DND-41 (cell line): ENCODE measurements at regions not wholly inside any gene's neighbourhood (a gene's known extent, or its start where the extent isn't known, plus 50 kb on each side); places are given as distances from the start of the nearest gene placed in this dataset.

Experiments used
- ATAC-seq: fragments of 200-7000 bp; cut with Tn5 transposase; 3 replicates; pipeline ENCODE4 v1.9.1; 2021; ENCODE audit warnings: low read depth; ENCODE audit not compliant: insufficient read depth
- DNase-seq: peaks from one replicate; pipeline ENCODE4 v3.0.0-alpha.2; 2020
- H2AFZ ChIP-seq: 2 replicates; pipeline ENCODE4 v1.6.0; 2012; ENCODE audit warnings: low read depth, low read length
- H3K27ac ChIP-seq: 2 replicates; pipeline ENCODE4 v1.5.1; 2012; ENCODE audit warnings: low read length, inconsistent platforms
- H3K27me3 ChIP-seq: fragments of 200-600 bp; sonication (generic); 2 replicates; pipeline ENCODE4 v1.6.0; 2012; ENCODE audit warnings: low read length, mild to moderate bottlenecking, inconsistent platforms; ENCODE audit not compliant: insufficient read depth, poor library complexity
- H3K36me3 ChIP-seq: 2 replicates; pipeline ENCODE4 v1.5.1; 2012; ENCODE audit warnings: low read length, inconsistent platforms; ENCODE audit not compliant: insufficient read depth
- H3K4me1 ChIP-seq: 2 replicates; pipeline ENCODE4 v1.5.1; 2012; ENCODE audit warnings: mild to moderate bottlenecking, low read length; ENCODE audit not compliant: insufficient read depth
- H3K4me2 ChIP-seq: 2 replicates; pipeline ENCODE4 v1.6.0; 2012; ENCODE audit warnings: mild to moderate bottlenecking, moderate library complexity, low read length, inconsistent platforms; ENCODE audit not compliant: insufficient read depth
- H3K4me3 ChIP-seq, 2 experiments: fragments of 200-600 bp in 1 of 2; shearing (Covaris generic) in 1 of 2; 2 replicates each; pipeline ENCODE4 v1.5.1; 2012 to 2016; ENCODE audit warnings: inconsistent platforms in 2 of 2, low read length in 2 of 2, mild to moderate bottlenecking in 2 of 2, low read depth in 1 of 2, moderate library complexity in 1 of 2
- H3K79me2 ChIP-seq: 2 replicates; pipeline ENCODE4 v1.6.0; 2012; ENCODE audit warnings: low read length, inconsistent platforms; ENCODE audit not compliant: insufficient read depth
- H3K9ac ChIP-seq: 2 replicates; pipeline ENCODE4 v1.6.0; 2012; ENCODE audit warnings: low read depth, mild to moderate bottlenecking, inconsistent platforms, low read length, moderate library complexity
- H3K9me3 ChIP-seq: 2 replicates; pipeline ENCODE4 v1.5.1; 2012; ENCODE audit warnings: low read length, moderate library complexity, mild to moderate bottlenecking, inconsistent platforms; ENCODE audit not compliant: insufficient read depth, severe bottlenecking
- H4K20me1 ChIP-seq: 2 replicates; pipeline ENCODE4 v1.6.0; 2012; ENCODE audit warnings: low read length; ENCODE audit not compliant: insufficient read depth
- EZH2 ChIP-seq: IDR thresholded peaks from 3 replicates; pipeline ENCODE4 v1.6.1; 2012; ENCODE audit warnings: borderline replicate concordance, low read depth, mild to moderate bottlenecking, moderate library complexity, low read length, inconsistent platforms; ENCODE audit not compliant: severe bottlenecking
- TF ChIP-seq, protein P1 (sequence below): IDR thresholded peaks from 2 replicates; pipeline ENCODE4 v1.5.1; 2012; ENCODE audit warnings: borderline replicate concordance, low read length, moderate library complexity, mild to moderate bottlenecking; ENCODE audit not compliant: poor library complexity, severe bottlenecking; ENCODE audit errors: extremely low read depth

DNA sequence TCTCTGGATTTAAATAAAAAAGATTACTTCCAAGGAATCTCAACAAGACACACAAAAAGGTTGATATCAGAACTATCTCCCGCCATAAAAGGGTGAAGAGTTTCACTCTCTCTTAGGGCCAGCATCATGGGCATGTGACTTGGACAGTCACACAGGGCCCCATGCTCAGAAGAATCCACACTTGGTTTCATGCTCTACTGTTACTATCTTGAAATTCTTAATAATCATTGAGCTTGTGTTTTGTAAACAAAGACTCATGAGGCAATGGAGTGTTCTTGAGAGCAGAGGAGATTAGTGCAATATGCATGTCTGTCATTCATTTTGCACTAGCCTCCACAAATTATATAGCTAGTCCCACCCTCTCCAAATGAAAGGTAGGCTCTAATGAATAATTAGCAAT is 58.4 kb downstream of the HMHB1 start:
- H3K9ac ChIP-seq, result no peak overlapping the region
- H3K36me3 ChIP-seq, result no peaks in the 10 kb centered on the region
- no peaks in the 10 kb centered on the region for H3K9me3 ChIP-seq
- H2AFZ ChIP-seq, result no peak overlapping the region
- TF ChIP-seq, protein P1, sequence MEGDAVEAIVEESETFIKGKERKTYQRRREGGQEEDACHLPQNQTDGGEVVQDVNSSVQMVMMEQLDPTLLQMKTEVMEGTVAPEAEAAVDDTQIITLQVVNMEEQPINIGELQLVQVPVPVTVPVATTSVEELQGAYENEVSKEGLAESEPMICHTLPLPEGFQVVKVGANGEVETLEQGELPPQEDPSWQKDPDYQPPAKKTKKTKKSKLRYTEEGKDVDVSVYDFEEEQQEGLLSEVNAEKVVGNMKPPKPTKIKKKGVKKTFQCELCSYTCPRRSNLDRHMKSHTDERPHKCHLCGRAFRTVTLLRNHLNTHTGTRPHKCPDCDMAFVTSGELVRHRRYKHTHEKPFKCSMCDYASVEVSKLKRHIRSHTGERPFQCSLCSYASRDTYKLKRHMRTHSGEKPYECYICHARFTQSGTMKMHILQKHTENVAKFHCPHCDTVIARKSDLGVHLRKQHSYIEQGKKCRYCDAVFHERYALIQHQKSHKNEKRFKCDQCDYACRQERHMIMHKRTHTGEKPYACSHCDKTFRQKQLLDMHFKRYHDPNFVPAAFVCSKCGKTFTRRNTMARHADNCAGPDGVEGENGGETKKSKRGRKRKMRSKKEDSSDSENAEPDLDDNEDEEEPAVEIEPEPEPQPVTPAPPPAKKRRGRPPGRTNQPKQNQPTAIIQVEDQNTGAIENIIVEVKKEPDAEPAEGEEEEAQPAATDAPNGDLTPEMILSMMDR, result no peak
- TF ChIP-seq EZH2, result no peak
- no peaks in the 10 kb centered on the region for H3K27me3 ChIP-seq
- no peak for ATAC-seq
- H4K20me1 ChIP-seq, result no peaks in the 10 kb centered on the region
- DNase-seq, result no peak
- H3K27ac ChIP-seq, result no peak overlapping the region
- H3K4me1 ChIP-seq, result no peaks in the 10 kb centered on the region
- H3K4me3 ChIP-seq, result no peak overlapping the region
- no peaks in the 10 kb centered on the region for H3K79me2 ChIP-seq
- no peak overlapping the region for H3K4me2 ChIP-seq

DNA sequence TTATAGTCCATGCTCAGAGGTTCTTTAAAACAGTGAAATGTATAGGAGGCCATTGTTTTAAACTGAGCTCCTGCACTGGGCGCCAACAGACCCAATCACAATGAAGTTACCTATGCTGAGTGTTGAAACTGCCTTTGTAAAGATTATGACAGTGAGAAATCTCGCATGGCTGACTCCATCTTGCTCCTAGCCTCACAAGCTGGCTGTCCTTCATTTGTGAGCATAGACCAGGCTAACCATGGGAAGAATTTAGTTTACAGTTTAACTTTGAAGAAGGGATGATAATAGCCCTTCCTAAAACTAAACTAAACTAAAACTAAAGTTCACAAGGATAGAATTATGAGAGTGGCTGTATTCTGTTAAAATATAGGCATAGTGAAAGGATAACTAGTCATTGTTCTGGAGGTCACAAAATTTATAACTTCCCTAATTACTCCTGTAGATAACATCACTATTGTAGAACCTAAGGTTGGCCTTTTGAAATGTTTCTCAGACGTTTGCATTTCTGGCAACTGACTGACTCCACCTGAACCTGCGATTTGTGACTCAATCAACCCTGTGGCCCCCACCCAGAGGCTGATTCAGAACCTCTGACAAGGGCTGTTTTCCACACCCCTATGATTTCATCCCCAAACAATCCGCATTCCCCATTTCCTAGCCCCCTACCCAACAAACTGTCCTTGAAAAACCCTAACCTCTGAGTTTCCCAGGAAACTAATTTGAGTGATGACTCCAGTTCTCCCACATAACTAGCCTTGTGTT is 59.1 kb downstream of the HMHB1 start:
- no peak overlapping the region for H3K4me2 ChIP-seq
- no peaks in the 10 kb centered on the region for H3K36me3 ChIP-seq
- no peak overlapping the region for H3K9ac ChIP-seq
- no peak for TF ChIP-seq EZH2
- TF ChIP-seq, protein P1, result no peak
- H3K4me3 ChIP-seq, result no peak overlapping the region
- ATAC-seq (no peak), DNase-seq (no peak)
- no peaks in the 10 kb centered on the region for H3K79me2 ChIP-seq
- no peaks in the 10 kb centered on the region for H3K4me1 ChIP-seq
- no peaks in the 10 kb centered on the region for H4K20me1 ChIP-seq
- H3K9me3 ChIP-seq, result no peaks in the 10 kb centered on the region
- no peaks in the 10 kb centered on the region for H3K27me3 ChIP-seq
- H3K27ac ChIP-seq, result no peak overlapping the region
- H2AFZ ChIP-seq, result no peak overlapping the region

DNA sequence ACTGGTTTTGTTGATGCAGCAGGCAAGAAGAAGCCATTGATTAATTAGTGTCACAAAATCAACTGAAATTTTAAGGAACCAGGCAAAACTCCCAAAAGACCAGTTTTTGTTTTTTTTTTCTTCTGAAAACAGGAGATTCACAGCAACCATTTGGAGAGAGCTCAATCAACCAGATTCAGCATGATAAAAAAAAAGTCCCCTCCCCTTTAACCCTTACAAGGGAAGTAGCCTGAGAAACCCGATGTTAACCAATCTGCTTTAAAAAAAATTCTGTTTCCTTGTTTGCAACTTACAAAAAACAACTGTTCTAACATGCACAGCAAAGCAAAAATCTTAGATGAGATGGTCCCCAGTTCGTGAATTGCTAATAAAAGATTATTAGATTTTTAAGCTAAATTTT is 59.7 kb downstream of the HMHB1 start:
- no peak overlapping the region for H3K4me2 ChIP-seq
- H2AFZ ChIP-seq, result no peak overlapping the region
- no peak overlapping the region for H3K4me3 ChIP-seq
- no peak overlapping the region for H3K9ac ChIP-seq
- TF ChIP-seq, protein P1, result no peak
- no peak for TF ChIP-seq EZH2
- no peaks in the 10 kb centered on the region for H3K4me1 ChIP-seq
- H4K20me1 ChIP-seq, result no peaks in the 10 kb centered on the region
- ATAC-seq, result no peak
- H3K27me3 ChIP-seq, result no peaks in the 10 kb centered on the region
- DNase-seq, result no peak
- no peaks in the 10 kb centered on the region for H3K9me3 ChIP-seq
- no peaks in the 10 kb centered on the region for H3K79me2 ChIP-seq
- H3K36me3 ChIP-seq, result no peaks in the 10 kb centered on the region
- H3K27ac ChIP-seq, result no peak overlapping the region
